ENCODE measurements at regions not wholly inside any gene's neighbourhood (a gene's known extent, or its start where the extent isn't known, plus 50 kb on each side); places are given as distances from the start of the nearest gene placed in this dataset.

DNA sequence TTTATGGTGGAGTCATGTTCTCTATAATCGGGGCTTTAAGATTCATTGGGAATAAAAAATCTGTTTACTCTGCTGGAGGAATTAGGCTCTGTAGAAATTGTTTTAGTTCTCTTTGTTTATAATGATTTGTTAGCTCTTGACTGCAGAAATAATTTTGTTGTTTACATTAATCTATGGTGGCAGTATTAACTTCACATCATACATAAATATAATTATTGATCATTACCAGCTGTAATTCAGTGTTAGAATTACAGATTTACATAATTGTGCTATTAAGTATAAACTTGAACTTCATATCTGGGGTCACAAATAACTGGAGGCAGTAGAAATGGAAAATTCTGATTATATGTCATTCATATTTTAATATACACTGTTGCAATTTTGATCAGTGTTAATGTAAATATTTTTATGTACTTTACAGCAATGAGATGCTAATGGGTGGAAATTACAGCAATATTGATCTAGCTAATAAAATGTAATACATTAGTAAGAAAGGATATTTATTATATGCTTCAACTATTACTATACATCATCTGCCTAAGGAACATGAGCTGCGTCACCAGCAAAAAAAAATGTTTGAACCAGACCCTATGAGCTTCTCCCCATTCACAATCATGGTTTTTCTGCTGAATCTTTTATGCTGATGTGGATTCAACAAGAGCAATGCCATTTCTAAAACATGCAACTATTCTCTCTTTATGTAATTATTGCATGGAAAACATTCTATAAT, 846.6 kb downstream of the NR2F1-AS1 start:
- no peak for TF ChIP-seq POLR2AphosphoS5 (IDR thresholded peaks at IDR 0.05)
- TF ChIP-seq, protein P1, sequence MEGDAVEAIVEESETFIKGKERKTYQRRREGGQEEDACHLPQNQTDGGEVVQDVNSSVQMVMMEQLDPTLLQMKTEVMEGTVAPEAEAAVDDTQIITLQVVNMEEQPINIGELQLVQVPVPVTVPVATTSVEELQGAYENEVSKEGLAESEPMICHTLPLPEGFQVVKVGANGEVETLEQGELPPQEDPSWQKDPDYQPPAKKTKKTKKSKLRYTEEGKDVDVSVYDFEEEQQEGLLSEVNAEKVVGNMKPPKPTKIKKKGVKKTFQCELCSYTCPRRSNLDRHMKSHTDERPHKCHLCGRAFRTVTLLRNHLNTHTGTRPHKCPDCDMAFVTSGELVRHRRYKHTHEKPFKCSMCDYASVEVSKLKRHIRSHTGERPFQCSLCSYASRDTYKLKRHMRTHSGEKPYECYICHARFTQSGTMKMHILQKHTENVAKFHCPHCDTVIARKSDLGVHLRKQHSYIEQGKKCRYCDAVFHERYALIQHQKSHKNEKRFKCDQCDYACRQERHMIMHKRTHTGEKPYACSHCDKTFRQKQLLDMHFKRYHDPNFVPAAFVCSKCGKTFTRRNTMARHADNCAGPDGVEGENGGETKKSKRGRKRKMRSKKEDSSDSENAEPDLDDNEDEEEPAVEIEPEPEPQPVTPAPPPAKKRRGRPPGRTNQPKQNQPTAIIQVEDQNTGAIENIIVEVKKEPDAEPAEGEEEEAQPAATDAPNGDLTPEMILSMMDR (IDR thresholded peaks at IDR 0.05), result no peak
- no peak for TF ChIP-seq POLR2A (IDR thresholded peaks at IDR 0.05)
